ENCODE measurements at regions not wholly inside any gene's neighbourhood (a gene's known extent, or its start where the extent isn't known, plus 50 kb on each side); places are given as distances from the start of the nearest gene placed in this dataset.

GRCh38 chr5:88438006-88438405, 169.4 kb upstream of the TMEM161B start:
- TF ChIP-seq CTCF (IDR thresholded peaks at IDR 0.05; ENCODE audit: partially characterized antibody, unreplicated experiment), result no peak
- no peaks in the 10 kb centered on the region for H3K27me3 Mint-ChIP-seq (ENCODE audit: unreplicated experiment)
- H3K4me1 Mint-ChIP-seq (ENCODE audit: low read depth, unreplicated experiment), result no peaks in the 10 kb centered on the region
- H3K36me3 Mint-ChIP-seq (ENCODE audit: unreplicated experiment), result no peaks in the 10 kb centered on the region
- H3K27ac Mint-ChIP-seq (ENCODE audit: unreplicated experiment), result no peak overlapping the region
- DNase-seq, result no peak
- H3K4me3 Mint-ChIP-seq (ENCODE audit: unreplicated experiment), result no peak overlapping the region
- H3K9me3 Mint-ChIP-seq (ENCODE audit: unreplicated experiment), result no peaks in the 10 kb centered on the region

GRCh38 chr5:88436290-88436689, 167.6 kb upstream of the TMEM161B start:
- no peak for DNase-seq
- no peak for TF ChIP-seq CTCF (IDR thresholded peaks at IDR 0.05; ENCODE audit: partially characterized antibody, unreplicated experiment)
- Mint-ChIP-seq H3K4me1 (ENCODE audit: low read depth, unreplicated experiment) (no peaks in the 10 kb centered on the region), H3K4me3 (ENCODE audit: unreplicated experiment) (no peak overlapping the region), H3K27ac (ENCODE audit: unreplicated experiment) (no peak overlapping the region), H3K27me3 (ENCODE audit: unreplicated experiment) (no peaks in the 10 kb centered on the region), H3K36me3 (ENCODE audit: unreplicated experiment) (no peaks in the 10 kb centered on the region), H3K9me3 (ENCODE audit: unreplicated experiment) (no peaks in the 10 kb centered on the region)

GRCh38 chr5:88428633-88429032, 160.0 kb upstream of the TMEM161B start:
- no peaks in the 10 kb centered on the region for H3K36me3 Mint-ChIP-seq (ENCODE audit: unreplicated experiment)
- no peak for DNase-seq
- H3K9me3 Mint-ChIP-seq (ENCODE audit: unreplicated experiment), result no peaks in the 10 kb centered on the region
- TF ChIP-seq CTCF (IDR thresholded peaks at IDR 0.05; ENCODE audit: partially characterized antibody, unreplicated experiment), result no peak
- H3K4me3 Mint-ChIP-seq (ENCODE audit: unreplicated experiment), result no peak overlapping the region
- no peaks in the 10 kb centered on the region for H3K27me3 Mint-ChIP-seq (ENCODE audit: unreplicated experiment)
- H3K27ac Mint-ChIP-seq (ENCODE audit: unreplicated experiment), result no peak overlapping the region
- no peaks in the 10 kb centered on the region for H3K4me1 Mint-ChIP-seq (ENCODE audit: low read depth, unreplicated experiment)

DNA sequence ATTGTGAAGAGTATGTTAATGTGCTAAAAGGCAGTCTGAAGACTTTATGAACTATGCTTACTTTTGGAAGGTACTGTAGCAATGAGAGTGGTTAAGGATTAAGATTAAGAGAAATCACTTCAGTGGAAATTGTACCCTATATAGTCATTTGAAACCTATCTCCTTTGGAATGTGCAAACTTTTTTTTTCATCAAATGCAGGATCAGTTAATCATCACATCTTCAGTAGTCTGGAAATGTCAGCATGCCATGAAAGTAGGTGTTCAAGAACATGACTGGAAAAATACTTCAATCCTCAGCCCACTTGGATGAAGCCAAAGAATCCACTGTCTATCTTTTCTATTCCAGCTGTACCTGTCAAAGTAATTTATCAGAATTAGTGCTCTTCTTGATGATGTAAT, 157.8 kb upstream of the TMEM161B start:
- TF ChIP-seq CTCF (IDR thresholded peaks at IDR 0.05; ENCODE audit: partially characterized antibody, unreplicated experiment), result no peak
- no peaks in the 10 kb centered on the region for H3K36me3 Mint-ChIP-seq (ENCODE audit: unreplicated experiment)
- H3K9me3 Mint-ChIP-seq (ENCODE audit: unreplicated experiment), result no peaks in the 10 kb centered on the region
- H3K27me3 Mint-ChIP-seq (ENCODE audit: unreplicated experiment), result no peaks in the 10 kb centered on the region
- DNase-seq, result no peak
- H3K27ac Mint-ChIP-seq (ENCODE audit: unreplicated experiment), result no peak overlapping the region
- no peaks in the 10 kb centered on the region for H3K4me1 Mint-ChIP-seq (ENCODE audit: low read depth, unreplicated experiment)
- H3K4me3 Mint-ChIP-seq (ENCODE audit: unreplicated experiment), result no peak overlapping the region

GRCh38 chr5:88425124-88425523, 156.5 kb upstream of the TMEM161B start:
- H3K9me3 Mint-ChIP-seq (ENCODE audit: unreplicated experiment), result no peaks in the 10 kb centered on the region
- no peak overlapping the region for H3K27ac Mint-ChIP-seq (ENCODE audit: unreplicated experiment)
- no peaks in the 10 kb centered on the region for H3K27me3 Mint-ChIP-seq (ENCODE audit: unreplicated experiment)
- TF ChIP-seq CTCF (IDR thresholded peaks at IDR 0.05; ENCODE audit: partially characterized antibody, unreplicated experiment), result no peak
- H3K4me3 Mint-ChIP-seq (ENCODE audit: unreplicated experiment), result no peak overlapping the region
- H3K36me3 Mint-ChIP-seq (ENCODE audit: unreplicated experiment), result no peaks in the 10 kb centered on the region
- no peak for DNase-seq
- no peaks in the 10 kb centered on the region for H3K4me1 Mint-ChIP-seq (ENCODE audit: low read depth, unreplicated experiment)
